Esophagus squamous epithelium (tissue), 4 donors: ENCODE measurements at regions not wholly inside any gene's neighbourhood (a gene's known extent, or its start where the extent isn't known, plus 50 kb on each side); places are given as distances from the start of the nearest gene placed in this dataset.

Experiments used
- POLR2A ChIP-seq, 4 donors: fragments of 450-650 bp; IDR thresholded peaks; one replicate each; pipeline ENCODE4 v1.6.1; 2017; ENCODE audit warnings: antibody characterized with exemption in 4 of 4, mild to moderate bottlenecking in 4 of 4, moderate library complexity in 3 of 4
- TF ChIP-seq, protein P1 (sequence below), 6 experiments: fragments of 450-650 bp in 4 of 6; fragments of 200-600 bp in 2 of 6; sonication (generic) in 2 of 6; IDR thresholded peaks; one replicate each; pipeline ENCODE4 v1.5.1; 2016 to 2019; ENCODE audit warnings: antibody characterized with exemption in 6 of 6, mild to moderate bottlenecking in 4 of 6, moderate library complexity in 4 of 6

DNA sequence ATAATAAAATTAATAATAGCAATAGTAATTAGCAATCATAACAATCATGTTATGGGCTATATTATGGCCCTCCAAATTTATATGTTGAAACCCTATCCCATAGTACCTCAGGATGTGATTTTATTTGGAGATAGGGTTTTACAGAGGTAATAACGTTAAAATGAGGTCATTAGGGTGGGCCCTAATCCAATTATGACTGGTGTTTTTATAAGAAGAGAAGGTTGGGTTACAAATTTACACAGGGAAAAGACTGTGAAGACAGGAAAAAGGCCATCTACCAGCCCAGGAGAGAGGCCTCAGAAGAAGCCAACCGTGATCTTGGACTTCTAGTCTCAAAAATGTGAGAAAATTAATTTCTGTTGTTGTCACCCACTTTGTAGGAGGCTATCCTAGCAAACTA lies 353.1 kb downstream of the CHL1 start:
- TF ChIP-seq POLR2A (IDR thresholded peaks at IDR 0.05) = no peak
- TF ChIP-seq, protein P1, sequence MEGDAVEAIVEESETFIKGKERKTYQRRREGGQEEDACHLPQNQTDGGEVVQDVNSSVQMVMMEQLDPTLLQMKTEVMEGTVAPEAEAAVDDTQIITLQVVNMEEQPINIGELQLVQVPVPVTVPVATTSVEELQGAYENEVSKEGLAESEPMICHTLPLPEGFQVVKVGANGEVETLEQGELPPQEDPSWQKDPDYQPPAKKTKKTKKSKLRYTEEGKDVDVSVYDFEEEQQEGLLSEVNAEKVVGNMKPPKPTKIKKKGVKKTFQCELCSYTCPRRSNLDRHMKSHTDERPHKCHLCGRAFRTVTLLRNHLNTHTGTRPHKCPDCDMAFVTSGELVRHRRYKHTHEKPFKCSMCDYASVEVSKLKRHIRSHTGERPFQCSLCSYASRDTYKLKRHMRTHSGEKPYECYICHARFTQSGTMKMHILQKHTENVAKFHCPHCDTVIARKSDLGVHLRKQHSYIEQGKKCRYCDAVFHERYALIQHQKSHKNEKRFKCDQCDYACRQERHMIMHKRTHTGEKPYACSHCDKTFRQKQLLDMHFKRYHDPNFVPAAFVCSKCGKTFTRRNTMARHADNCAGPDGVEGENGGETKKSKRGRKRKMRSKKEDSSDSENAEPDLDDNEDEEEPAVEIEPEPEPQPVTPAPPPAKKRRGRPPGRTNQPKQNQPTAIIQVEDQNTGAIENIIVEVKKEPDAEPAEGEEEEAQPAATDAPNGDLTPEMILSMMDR (IDR thresholded peaks at IDR 0.05) = no peak
